ENCODE measurements at regions not wholly inside any gene's neighbourhood (a gene's known extent, or its start where the extent isn't known, plus 50 kb on each side); places are given as distances from the start of the nearest gene placed in this dataset.

DNA sequence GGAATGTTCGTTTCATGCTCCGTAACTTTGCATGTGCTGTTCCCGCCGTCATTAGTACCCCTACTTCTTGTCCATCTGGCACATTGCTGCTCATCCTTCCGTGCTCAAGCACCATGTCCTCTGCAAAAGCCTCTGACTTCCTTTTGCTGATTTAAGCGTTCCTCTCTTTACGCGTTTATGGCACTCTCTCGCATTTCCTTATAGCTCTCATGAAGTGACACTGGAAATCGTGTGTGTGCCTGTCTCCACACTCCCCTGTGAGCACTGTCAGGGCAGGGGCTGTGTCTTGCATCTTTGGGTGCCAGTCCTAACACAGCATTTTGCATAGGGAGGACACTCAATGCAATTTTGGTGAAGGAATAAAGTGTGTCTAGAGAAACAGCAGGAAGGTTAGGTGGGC lies 210.6 kb upstream of the FAT1 start:
- Histone ChIP-seq H3K4me3 (ENCODE audit: extremely low read depth in 1 of 4, insufficient read depth in 2 of 4, low read depth in 3 of 4, low read length in 4 of 4) (no peak overlapping the region), H3K79me1 (ENCODE audit: low read depth, low read length) (no peaks in the 10 kb centered on the region), H3K9ac (replicated peaks in 1 of 4; ENCODE audit: extremely low read depth in 1 of 4, low read depth in 3 of 4, low read length in 3 of 4) (no peak overlapping the region), H2BK5ac (ENCODE audit: low read depth, low read length) (no peak overlapping the region), H3K14ac (ENCODE audit: insufficient read length) (no peak overlapping the region), H3K23me2 (ENCODE audit: low read depth, low read length) (no peaks in the 10 kb centered on the region), H4K91ac (replicated peaks; ENCODE audit: insufficient read length, low read length) (no peak overlapping the region), H2AK5ac (ENCODE audit: low read depth, low read length) (no peak overlapping the region), H3K79me2 (ENCODE audit: control insufficient read depth in 1 of 2, insufficient read depth in 2 of 2, low read length in 2 of 2) (no peaks in the 10 kb centered on the region), H3K36me3 (ENCODE audit: control insufficient read depth in 2 of 4, insufficient read depth in 4 of 4, low read length in 3 of 4) (no peaks in the 10 kb centered on the region), H3K27me3 (replicated peaks in 1 of 4; ENCODE audit: control insufficient read depth in 3 of 4, extremely low read depth in 1 of 4, insufficient read depth in 3 of 4, low read length in 3 of 4) (no peaks in the 10 kb centered on the region), H3K4me1 (replicated peaks in 1 of 4; ENCODE audit: control insufficient read depth in 3 of 4, insufficient read depth in 4 of 4, low read length in 3 of 4) (peaks cover 0 to 3% (median 1%) of the 10 kb centered on the region in 4 experiments; a peak in 1 of 7 replicates), H2BK15ac (ENCODE audit: low read length) (no peak overlapping the region), H3K4me2 (ENCODE audit: insufficient read depth in 1 of 2, low read depth in 2 of 2, low read length in 2 of 2) (no peak overlapping the region), H2BK12ac (ENCODE audit: low read depth, low read length) (no peak overlapping the region), H3K4ac (replicated peaks; ENCODE audit: insufficient read length, low read depth, low read length) (no peak overlapping the region), H3K9me3 (ENCODE audit: insufficient read depth in 2 of 2, low read depth in 1 of 2, low read length in 1 of 2) (peaks cover 3% of the 10 kb centered on the region in 2 experiments; a peak in 1 of 4 replicates), H3K18ac (ENCODE audit: extremely low read depth, low read length) (no peak overlapping the region), H2AFZ (ENCODE audit: low read length) (0 out of 2 replicates have a peak overlapping the region, but pooled peaks have one; percentile 64), H3K27ac (ENCODE audit: low read depth, low read length) (no peak overlapping the region), H3K56ac (replicated peaks; ENCODE audit: insufficient read length, low read depth, low read length) (no peak overlapping the region), H4K8ac (ENCODE audit: extremely low read depth, insufficient read depth, low read length) (no peak overlapping the region), H4K20me1 (replicated peaks in 1 of 2; ENCODE audit: control insufficient read depth in 1 of 2, insufficient read depth in 2 of 2, low read length in 2 of 2) (no peaks in the 10 kb centered on the region), H2BK20ac (ENCODE audit: low read length) (no peak overlapping the region), H2BK120ac (replicated peaks; ENCODE audit: low read depth, low read length) (no peak overlapping the region), H3K23ac (ENCODE audit: insufficient read length) (no peak overlapping the region), H4K5ac (ENCODE audit: insufficient read length, low read depth, low read length) (no peak overlapping the region)
- FAIRE-seq (no peak), DNase-seq (ENCODE audit: low read depth in 1 of 2, low spot score in 2 of 2) (no peak)
- WGBS, 2 experiments (ENCODE audit: extremely low coverage in 1 of 2, insufficient coverage in 1 of 2, insufficient read length in 1 of 2, insufficient replicate concordance in 2 of 2, low coverage in 1 of 2, low lambda C conversion rate in 2 of 2, missing lambda C conversion rate in 1 of 2), result 89% methylated on average over 10 of the region's 10 CpGs; no CpG with 5 or more reads in 1 of the 2 experiments
- ChIA-PET CTCF (ENCODE audit: partially characterized antibody) (interaction anchor here (1.5 kb wide), 1 partner anchor 12 kb away, joined by 5 read pairs; no protein-coding TSS in a partner anchor), POLR2A (ENCODE audit: partially characterized antibody) (interaction anchor here (1.4 kb wide), 1 partner anchor 9 kb away, joined by 3 read pairs; no protein-coding TSS in a partner anchor)
- TF ChIP-seq GTF2F1 (IDR thresholded peaks at IDR 0.05; ENCODE audit: borderline replicate concordance, low read depth, low read length) (no peak), RFX5 (IDR thresholded peaks at IDR 0.05; ENCODE audit: borderline replicate concordance, low read depth, low read length) (no peak), SIX5 (IDR thresholded peaks at IDR 0.05; ENCODE audit: low read depth, low read length) (no peak), POLR2A (IDR thresholded peaks at IDR 0.05; ENCODE audit: control extremely low read depth in 1 of 2, low read depth in 2 of 2, low read length in 2 of 2) (no peak), EP300 (IDR thresholded peaks at IDR 0.05; ENCODE audit: borderline replicate concordance in 1 of 2, low read depth in 2 of 2, low read length in 2 of 2) (no peak), FOSL1 (IDR thresholded peaks at IDR 0.05; ENCODE audit: insufficient read depth, low read depth, low read length) (no peak), NANOG (IDR thresholded peaks at IDR 0.05; ENCODE audit: insufficient read depth, low read depth, low read length, poor library complexity, severe bottlenecking) (no peak), RXRA (IDR thresholded peaks at IDR 0.05; ENCODE audit: insufficient read depth, low read depth, low read length) (no peak)
- TF ChIP-seq, protein P1, sequence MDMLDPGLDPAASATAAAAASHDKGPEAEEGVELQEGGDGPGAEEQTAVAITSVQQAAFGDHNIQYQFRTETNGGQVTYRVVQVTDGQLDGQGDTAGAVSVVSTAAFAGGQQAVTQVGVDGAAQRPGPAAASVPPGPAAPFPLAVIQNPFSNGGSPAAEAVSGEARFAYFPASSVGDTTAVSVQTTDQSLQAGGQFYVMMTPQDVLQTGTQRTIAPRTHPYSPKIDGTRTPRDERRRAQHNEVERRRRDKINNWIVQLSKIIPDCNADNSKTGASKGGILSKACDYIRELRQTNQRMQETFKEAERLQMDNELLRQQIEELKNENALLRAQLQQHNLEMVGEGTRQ (IDR thresholded peaks at IDR 0.05; ENCODE audit: low read length), result no peak

All from H1 (cell line).